Activated naive CD4-positive, alpha-beta T cell treated with anti-CD3 and anti-CD28 coated beads, Interleukin-2, amount 50 U/mL, for 24 hours (primary cell): ENCODE measurements at regions not wholly inside any gene's neighbourhood (a gene's known extent, or its start where the extent isn't known, plus 50 kb on each side); places are given as distances from the start of the nearest gene placed in this dataset.

Experiments used
- H3K27ac Mint-ChIP-seq: one replicate; pipeline ENCODE4 v1.8.0; 2021; ENCODE audit warnings: mild to moderate bottlenecking, mixed read lengths
- H3K27me3 Mint-ChIP-seq: one replicate; pipeline ENCODE4 v1.8.0; 2021; ENCODE audit warnings: mixed read lengths
- H3K36me3 Mint-ChIP-seq: one replicate; pipeline ENCODE4 v1.8.0; 2021; ENCODE audit warnings: mixed read lengths
- H3K4me1 Mint-ChIP-seq: one replicate; pipeline ENCODE4 v1.8.0; 2021; ENCODE audit warnings: mixed read lengths
- H3K4me3 Mint-ChIP-seq: one replicate; pipeline ENCODE4 v1.8.0; 2021; ENCODE audit warnings: mild to moderate bottlenecking, mixed read lengths
- H3K9me3 Mint-ChIP-seq: one replicate; pipeline ENCODE4 v1.8.0; 2021; ENCODE audit warnings: mixed read lengths

- H3K27me3 Mint-ChIP-seq = no peaks in the 10 kb centered on the region
- H3K9me3 Mint-ChIP-seq = peaks cover 7% of the 10 kb centered on the region
- no peak overlapping the region for H3K4me3 Mint-ChIP-seq
- no peaks in the 10 kb centered on the region for H3K36me3 Mint-ChIP-seq
- H3K4me1 Mint-ChIP-seq = no peaks in the 10 kb centered on the region
- H3K27ac Mint-ChIP-seq = no peak overlapping the region
Measured at GRCh38 chr4:110877778-110878370, 255.0 kb upstream of the PITX2 start.

GRCh38 chr4:110878413-110878812 lies 255.5 kb upstream of the PITX2 start:
- Mint-ChIP-seq H3K36me3 (no peaks in the 10 kb centered on the region), H3K4me1 (no peaks in the 10 kb centered on the region), H3K9me3 (peaks cover 10% of the 10 kb centered on the region), H3K4me3 (no peak overlapping the region), H3K27ac (no peak overlapping the region), H3K27me3 (no peaks in the 10 kb centered on the region)

- H3K4me1 Mint-ChIP-seq = no peaks in the 10 kb centered on the region
- H3K36me3 Mint-ChIP-seq = no peaks in the 10 kb centered on the region
- H3K27me3 Mint-ChIP-seq = no peaks in the 10 kb centered on the region
- H3K9me3 Mint-ChIP-seq = peaks cover 10% of the 10 kb centered on the region
- no peak overlapping the region for H3K27ac Mint-ChIP-seq
- no peak overlapping the region for H3K4me3 Mint-ChIP-seq
Measured at GRCh38 chr4:110878956-110879355, 256.1 kb upstream of the PITX2 start.

DNA sequence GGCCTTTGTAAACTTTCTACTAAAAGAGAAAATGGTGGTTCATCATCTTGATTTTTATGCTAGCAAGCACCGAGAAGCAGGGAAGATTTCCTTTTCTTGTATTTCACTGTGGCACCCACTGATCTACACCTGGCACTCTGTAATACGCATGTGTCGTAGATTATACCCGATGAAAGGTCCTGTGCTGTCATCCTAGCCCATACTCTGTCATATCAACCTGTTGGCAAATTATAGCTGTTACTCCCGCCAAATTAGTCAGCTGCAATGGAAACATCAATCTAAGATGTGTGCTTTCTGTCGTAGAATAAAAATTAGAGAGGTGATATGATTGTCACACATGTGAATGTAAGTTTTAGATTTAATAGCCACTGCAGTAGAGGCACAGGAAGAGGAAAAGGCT lies 263.4 kb upstream of the PITX2 start:
- Mint-ChIP-seq H3K36me3 (no peaks in the 10 kb centered on the region), H3K4me1 (no peaks in the 10 kb centered on the region), H3K9me3 (peaks cover 6% of the 10 kb centered on the region), H3K27me3 (no peaks in the 10 kb centered on the region), H3K27ac (no peak overlapping the region), H3K4me3 (no peak overlapping the region)

- H3K4me3 Mint-ChIP-seq = no peak overlapping the region
- H3K36me3 Mint-ChIP-seq = no peaks in the 10 kb centered on the region
- no peak overlapping the region for H3K27ac Mint-ChIP-seq
- no peaks in the 10 kb centered on the region for H3K27me3 Mint-ChIP-seq
- peaks cover 6% of the 10 kb centered on the region for H3K9me3 Mint-ChIP-seq
- H3K4me1 Mint-ChIP-seq = no peaks in the 10 kb centered on the region
Measured at GRCh38 chr4:110886856-110887255, 264.0 kb upstream of the PITX2 start.

- H3K4me3 Mint-ChIP-seq = no peak overlapping the region
- H3K27ac Mint-ChIP-seq = no peak overlapping the region
- peaks cover 8% of the 10 kb centered on the region for H3K9me3 Mint-ChIP-seq
- H3K27me3 Mint-ChIP-seq = no peaks in the 10 kb centered on the region
- H3K36me3 Mint-ChIP-seq = no peaks in the 10 kb centered on the region
- no peaks in the 10 kb centered on the region for H3K4me1 Mint-ChIP-seq
Measured at GRCh38 chr4:110897784-110898183, 274.9 kb upstream of the PITX2 start.

DNA sequence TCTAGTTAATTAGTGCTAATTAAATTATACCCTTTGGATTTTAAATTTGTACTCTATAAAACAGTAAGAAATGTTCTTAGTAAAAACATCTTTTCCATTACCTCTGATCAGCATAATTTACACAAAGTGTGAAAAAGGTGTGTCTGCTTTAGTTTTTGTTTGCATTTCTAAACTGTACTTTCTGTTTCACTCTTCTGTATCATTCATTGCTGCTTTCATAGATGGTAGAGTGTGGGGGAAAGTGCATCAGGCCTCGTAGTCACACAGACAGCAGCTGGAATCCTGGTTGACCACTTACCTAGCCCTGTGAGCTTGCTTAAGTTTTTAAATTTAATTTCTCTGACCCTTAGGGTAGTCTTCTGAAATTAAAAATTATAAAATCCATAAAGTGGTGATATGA lies 275.4 kb upstream of the PITX2 start:
- Mint-ChIP-seq H3K27ac (no peak overlapping the region), H3K36me3 (no peaks in the 10 kb centered on the region), H3K4me3 (no peak overlapping the region), H3K9me3 (peaks cover 8% of the 10 kb centered on the region), H3K4me1 (no peaks in the 10 kb centered on the region), H3K27me3 (no peaks in the 10 kb centered on the region)

DNA sequence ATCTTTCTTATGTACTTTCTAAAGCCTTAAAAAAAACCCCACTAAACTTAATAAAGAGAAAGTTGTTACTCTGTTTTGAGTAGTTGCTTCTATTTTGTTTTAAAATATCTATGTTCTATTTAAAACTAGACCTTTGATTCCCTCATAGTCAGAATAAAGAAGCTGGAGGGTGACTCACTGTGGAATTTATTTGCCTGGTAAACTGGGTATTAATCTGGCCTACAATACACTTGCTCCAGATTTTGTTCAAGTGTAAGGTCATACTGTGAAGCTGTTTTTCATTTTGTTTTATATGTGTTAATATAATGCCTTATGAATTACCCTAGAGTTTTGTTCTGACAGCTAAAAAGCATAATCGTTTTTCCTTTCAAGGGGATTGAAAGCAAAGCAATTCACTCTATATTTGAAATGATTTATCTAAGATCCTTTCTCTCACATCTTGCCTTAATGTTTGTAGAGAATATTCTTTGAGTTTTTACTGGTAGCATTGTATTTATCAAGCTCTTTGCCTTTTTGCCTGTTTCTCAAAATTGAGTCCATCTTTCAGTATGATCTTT lies 277.4 kb upstream of the PITX2 start:
- Mint-ChIP-seq H3K4me3 (no peak overlapping the region), H3K27ac (no peak overlapping the region), H3K4me1 (no peaks in the 10 kb centered on the region), H3K27me3 (no peaks in the 10 kb centered on the region), H3K9me3 (peaks cover 8% of the 10 kb centered on the region), H3K36me3 (no peaks in the 10 kb centered on the region)

- Mint-ChIP-seq H3K4me1 (no peaks in the 10 kb centered on the region), H3K4me3 (no peak overlapping the region), H3K27ac (no peak overlapping the region)
Measured at GRCh38 chr4:110902500-110902899, 279.6 kb upstream of the PITX2 start.

DNA sequence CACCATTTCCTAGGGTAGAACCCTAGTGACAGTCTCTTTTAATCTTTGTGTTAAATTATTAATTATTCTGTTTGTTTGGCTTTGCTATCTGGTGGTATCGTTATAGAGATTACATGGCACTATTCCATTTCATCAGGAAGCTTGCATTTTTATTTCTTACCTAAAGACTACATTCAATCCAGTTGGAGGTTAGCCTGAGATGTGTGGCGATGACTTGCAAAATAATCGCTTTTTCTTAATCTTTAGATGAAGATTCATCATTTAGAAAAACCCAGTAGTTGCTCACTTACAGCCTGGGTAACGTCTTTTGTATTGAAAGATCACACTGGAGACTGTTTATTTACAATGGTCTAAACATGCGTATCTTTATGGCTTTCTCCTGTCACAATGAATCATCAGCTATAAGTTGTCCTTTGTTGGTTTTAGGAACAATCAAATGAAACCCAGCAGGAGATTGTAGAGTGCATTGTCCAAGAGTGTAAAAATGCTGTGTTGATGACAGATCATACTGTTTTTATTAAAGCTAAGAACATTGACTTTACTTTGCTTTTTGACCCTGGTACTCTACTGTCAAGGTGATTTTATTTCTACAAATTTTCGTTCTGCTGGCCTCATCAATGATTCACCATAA lies 281.7 kb upstream of the PITX2 start:
- H3K36me3 Mint-ChIP-seq = no peaks in the 10 kb centered on the region
- no peaks in the 10 kb centered on the region for H3K9me3 Mint-ChIP-seq
- H3K4me3 Mint-ChIP-seq = no peak overlapping the region
- no peaks in the 10 kb centered on the region for H3K4me1 Mint-ChIP-seq
- no peak overlapping the region for H3K27ac Mint-ChIP-seq
- no peaks in the 10 kb centered on the region for H3K27me3 Mint-ChIP-seq

More at GRCh38 chr4:110902500-110902899, 279.6 kb upstream of the PITX2 start:
- peaks cover 7% of the 10 kb centered on the region for H3K9me3 Mint-ChIP-seq
- no peaks in the 10 kb centered on the region for H3K36me3 Mint-ChIP-seq
- H3K27me3 Mint-ChIP-seq = no peaks in the 10 kb centered on the region

DNA sequence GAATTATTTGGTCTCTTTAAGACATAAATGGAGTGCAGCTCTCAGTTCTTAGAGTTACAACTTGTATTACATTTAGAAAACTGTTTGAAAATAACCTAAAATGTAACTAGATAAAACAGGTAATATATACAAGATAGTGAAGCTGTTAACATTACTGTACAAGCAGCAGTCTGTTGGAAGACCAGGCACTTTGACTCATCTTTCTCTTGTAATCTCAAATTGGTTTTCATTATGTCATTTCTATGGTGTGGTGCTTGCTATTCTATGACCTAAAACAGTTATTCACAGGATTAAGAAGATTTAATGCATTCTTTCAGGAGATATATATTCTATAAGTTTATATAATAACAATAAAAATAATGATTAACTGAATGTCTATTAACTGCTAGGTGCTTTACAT lies 282.5 kb upstream of the PITX2 start:
- Mint-ChIP-seq H3K27me3 (no peaks in the 10 kb centered on the region), H3K4me3 (no peak overlapping the region), H3K9me3 (no peaks in the 10 kb centered on the region), H3K4me1 (no peaks in the 10 kb centered on the region), H3K36me3 (no peaks in the 10 kb centered on the region), H3K27ac (no peak overlapping the region)

- H3K27ac Mint-ChIP-seq = no peak overlapping the region
- H3K27me3 Mint-ChIP-seq = no peaks in the 10 kb centered on the region
- no peaks in the 10 kb centered on the region for H3K4me1 Mint-ChIP-seq
- no peak overlapping the region for H3K4me3 Mint-ChIP-seq
- no peaks in the 10 kb centered on the region for H3K9me3 Mint-ChIP-seq
- no peaks in the 10 kb centered on the region for H3K36me3 Mint-ChIP-seq
Measured at GRCh38 chr4:110907801-110908313, 285.0 kb upstream of the PITX2 start.

GRCh38 chr4:110914791-110915190 lies 291.9 kb upstream of the PITX2 start:
- Mint-ChIP-seq H3K9me3 (no peaks in the 10 kb centered on the region), H3K4me1 (no peaks in the 10 kb centered on the region), H3K4me3 (no peak overlapping the region), H3K27me3 (no peaks in the 10 kb centered on the region), H3K27ac (no peak overlapping the region), H3K36me3 (no peaks in the 10 kb centered on the region)

GRCh38 chr4:110915301-110915700 lies 292.4 kb upstream of the PITX2 start:
- no peak overlapping the region for H3K27ac Mint-ChIP-seq
- H3K4me3 Mint-ChIP-seq = no peak overlapping the region
- no peaks in the 10 kb centered on the region for H3K4me1 Mint-ChIP-seq
- no peaks in the 10 kb centered on the region for H3K27me3 Mint-ChIP-seq
- no peaks in the 10 kb centered on the region for H3K36me3 Mint-ChIP-seq
- H3K9me3 Mint-ChIP-seq = no peaks in the 10 kb centered on the region

DNA sequence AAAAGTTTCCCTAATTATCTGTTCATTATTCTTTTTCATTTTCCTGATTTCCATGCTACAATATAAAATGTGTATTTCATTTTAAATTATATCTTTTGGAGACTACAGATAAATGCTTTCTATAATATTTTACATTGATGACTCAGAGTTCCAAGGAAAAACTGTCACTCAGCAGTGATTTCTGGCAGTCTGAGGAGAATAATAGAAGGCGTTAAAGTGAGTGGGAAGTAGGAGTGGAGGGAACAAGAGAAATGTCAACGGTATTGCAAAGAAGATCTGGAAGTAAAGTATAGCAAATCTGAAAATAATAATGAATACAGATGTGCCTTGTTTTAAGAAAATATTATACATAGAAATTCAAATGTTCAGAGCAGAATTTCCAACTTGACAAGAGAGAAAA lies 293.6 kb upstream of the PITX2 start:
- Mint-ChIP-seq H3K9me3 (no peaks in the 10 kb centered on the region), H3K27me3 (no peaks in the 10 kb centered on the region), H3K27ac (no peak overlapping the region), H3K36me3 (no peaks in the 10 kb centered on the region), H3K4me1 (no peaks in the 10 kb centered on the region), H3K4me3 (no peak overlapping the region)

- Mint-ChIP-seq H3K4me3 (no peak overlapping the region), H3K27ac (no peak overlapping the region), H3K4me1 (no peaks in the 10 kb centered on the region), H3K36me3 (no peaks in the 10 kb centered on the region), H3K27me3 (no peaks in the 10 kb centered on the region), H3K9me3 (no peaks in the 10 kb centered on the region)
Measured at GRCh38 chr4:110917835-110918234, 295.0 kb upstream of the PITX2 start.
